KMS-11 (cell line): ENCODE measurements at regions not wholly inside any gene's neighbourhood (a gene's known extent, or its start where the extent isn't known, plus 50 kb on each side); places are given as distances from the start of the nearest gene placed in this dataset.

Source experiments
- H2AFZ ChIP-seq: fragments of 200-600 bp; sonication (generic); 2 replicates; pipeline ENCODE4 v1.6.1; 2016; ENCODE audit warnings: antibody characterized with exemption, mixed run types, low read depth
- H3K27ac ChIP-seq: fragments of 200-600 bp; sonication (generic); 2 replicates; pipeline ENCODE4 v1.6.1; 2016; ENCODE audit warnings: mild to moderate bottlenecking, mixed run types
- H3K27me3 ChIP-seq: fragments of 200-600 bp; sonication (generic); 2 replicates; pipeline ENCODE4 v1.6.1; 2017; ENCODE audit warnings: mild to moderate bottlenecking, low read depth, mixed run types, moderate library complexity; ENCODE audit not compliant: insufficient read depth
- H3K36me3 ChIP-seq: fragments of 200-600 bp; sonication (generic); 2 replicates; pipeline ENCODE4 v1.6.1; 2017; ENCODE audit warnings: mild to moderate bottlenecking, mixed run types; ENCODE audit not compliant: insufficient read depth
- H3K4me1 ChIP-seq: fragments of 200-600 bp; sonication (generic); 2 replicates; pipeline ENCODE4 v1.6.1; 2016; ENCODE audit warnings: mild to moderate bottlenecking, low read depth, mixed run types; ENCODE audit not compliant: poor library complexity, severe bottlenecking
- H3K4me2 ChIP-seq: fragments of 200-600 bp; sonication (generic); 2 replicates; pipeline ENCODE4 v1.7.0; 2016; ENCODE audit warnings: mild to moderate bottlenecking, mixed run types
- H3K4me3 ChIP-seq: fragments of 200-600 bp; sonication (generic); IDR thresholded peaks from 2 replicates; pipeline ENCODE4 v1.6.1; 2017; ENCODE audit warnings: low read depth, low read length, mixed read lengths; ENCODE audit not compliant: insufficient read depth
- H3K79me2 ChIP-seq: fragments of 200-600 bp; sonication (generic); 2 replicates; pipeline ENCODE4 v1.6.1; 2016; ENCODE audit warnings: low read depth, mixed run types; ENCODE audit not compliant: insufficient read depth
- H3K9ac ChIP-seq: fragments of 200-600 bp; sonication (generic); 2 replicates; pipeline ENCODE4 v1.6.1; 2016; ENCODE audit warnings: mild to moderate bottlenecking, mixed run types
- H4K20me1 ChIP-seq: fragments of 200-600 bp; sonication (generic); 2 replicates; pipeline ENCODE4 v1.6.1; 2016; ENCODE audit warnings: mild to moderate bottlenecking, mixed run types; ENCODE audit not compliant: insufficient read depth
- CTCF ChIP-seq: fragments of 200-600 bp; sonication (generic); conservative IDR thresholded peaks from 2 replicates; pipeline ENCODE4 v1.6.1; 2017; ENCODE audit warnings: low read depth, mild to moderate bottlenecking, antibody characterized with exemption, low read length, moderate library complexity, mixed read lengths

- no peak for TF ChIP-seq CTCF
- Histone ChIP-seq H3K4me2 (no peak overlapping the region), H3K4me1 (no peaks in the 10 kb centered on the region), H3K9ac (no peak overlapping the region), H3K36me3 (no peaks in the 10 kb centered on the region), H4K20me1 (no peaks in the 10 kb centered on the region), H3K27me3 (no peaks in the 10 kb centered on the region), H3K4me3 (no peak overlapping the region), H3K79me2 (no peaks in the 10 kb centered on the region), H2AFZ (no peak overlapping the region), H3K27ac (no peak overlapping the region)
These were observed 559.0 kb downstream of the OMA1 start for GRCh38 chr1:57987523-57987922.

- Histone ChIP-seq H3K9ac (no peak overlapping the region), H3K4me2 (no peak overlapping the region)
These were observed 560.1 kb downstream of the OMA1 start for GRCh38 chr1:57986432-57986831.

GRCh38 chr1:57984277-57984676 lies 560.4 kb upstream of the DAB1 start:
- Histone ChIP-seq H2AFZ (no peak overlapping the region), H3K79me2 (no peaks in the 10 kb centered on the region), H3K9ac (no peak overlapping the region), H4K20me1 (no peaks in the 10 kb centered on the region), H3K27me3 (no peaks in the 10 kb centered on the region), H3K36me3 (no peaks in the 10 kb centered on the region), H3K4me1 (no peaks in the 10 kb centered on the region), H3K4me3 (no peak overlapping the region), H3K4me2 (no peak overlapping the region), H3K27ac (no peak overlapping the region)
- no peak for TF ChIP-seq CTCF

More at GRCh38 chr1:57986432-57986831, 560.1 kb downstream of the OMA1 start:
- Histone ChIP-seq H3K4me3 (no peak overlapping the region), H4K20me1 (no peaks in the 10 kb centered on the region), H3K4me1 (no peaks in the 10 kb centered on the region), H2AFZ (no peak overlapping the region), H3K79me2 (no peaks in the 10 kb centered on the region), H3K36me3 (no peaks in the 10 kb centered on the region), H3K27me3 (no peaks in the 10 kb centered on the region), H3K27ac (no peak overlapping the region)
- no peak for TF ChIP-seq CTCF

- Histone ChIP-seq H3K9ac (no peak overlapping the region), H3K4me2 (no peak overlapping the region), H3K4me1 (no peaks in the 10 kb centered on the region), H4K20me1 (no peaks in the 10 kb centered on the region), H3K79me2 (no peaks in the 10 kb centered on the region), H3K4me3 (no peak overlapping the region), H2AFZ (no peak overlapping the region), H3K36me3 (no peaks in the 10 kb centered on the region), H3K27me3 (no peaks in the 10 kb centered on the region), H3K27ac (no peak overlapping the region)
- TF ChIP-seq CTCF: no peak
These were observed 559.6 kb upstream of the DAB1 start for GRCh38 chr1:57983441-57983840.

GRCh38 chr1:57982852-57983251 lies 559.0 kb upstream of the DAB1 start:
- Histone ChIP-seq H3K4me3 (no peak overlapping the region), H3K4me2 (no peak overlapping the region), H3K9ac (no peak overlapping the region), H3K27ac (no peak overlapping the region), H3K4me1 (no peaks in the 10 kb centered on the region), H3K36me3 (no peaks in the 10 kb centered on the region), H3K27me3 (no peaks in the 10 kb centered on the region), H3K79me2 (no peaks in the 10 kb centered on the region), H4K20me1 (no peaks in the 10 kb centered on the region), H2AFZ (no peak overlapping the region)
- no peak for TF ChIP-seq CTCF
